ENCODE measurements at regions not wholly inside any gene's neighbourhood (a gene's known extent, or its start where the extent isn't known, plus 50 kb on each side); places are given as distances from the start of the nearest gene placed in this dataset.
A peak's percentile ranks its signal among the peaks of the same experiment; 100 is the strongest.

- Histone ChIP-seq H3K27me3 (no peaks in the 10 kb centered on the region), H3K4me3 (no peak overlapping the region), H3K9me3 (no peaks in the 10 kb centered on the region), H3K36me3 (replicated peaks in 1 of 2; ENCODE audit: insufficient read depth in 1 of 2, low read depth in 2 of 2) (no peaks in the 10 kb centered on the region), H3K4me1 (no peaks in the 10 kb centered on the region), H3K27ac (no peak overlapping the region)
- DNase-seq (no peak), ATAC-seq (no peak)
- WGBS, 2 donors = 75 to 82% methylated on average over 17 of the region's 17 CpGs
- intact Hi-C loops (cut with DNase I) = no loop called here
- TF ChIP-seq POLR2A (IDR thresholded peaks at IDR 0.05) = no peak
- TF ChIP-seq CTCF (IDR thresholded peaks at IDR 0.05) = no peak
These were observed 68.6 kb upstream of the PPP2R2D start for GRCh38 chr10:131832056-131832685.

GRCh38 chr10:131833013-131833412, 67.8 kb upstream of the PPP2R2D start:
- Histone ChIP-seq H3K4me3 (no peak overlapping the region), H3K9me3 (no peaks in the 10 kb centered on the region), H3K36me3 (replicated peaks in 1 of 2; ENCODE audit: insufficient read depth in 1 of 2, low read depth in 2 of 2) (no peaks in the 10 kb centered on the region), H3K27ac (no peak overlapping the region), H3K4me1 (no peaks in the 10 kb centered on the region), H3K27me3 (no peaks in the 10 kb centered on the region)
- WGBS, 2 donors = 76 to 77% methylated on average over 5 of the region's 5 CpGs
- intact Hi-C loops (cut with DNase I) = no loop called here
- DNase-seq = no peak
- ATAC-seq = no peak
- TF ChIP-seq POLR2A (IDR thresholded peaks at IDR 0.05) (no peak), CTCF (IDR thresholded peaks at IDR 0.05) (no peak)

- no peak overlapping the region for H3K27ac ChIP-seq
These were observed 67.2 kb upstream of the PPP2R2D start for GRCh38 chr10:131833446-131834080.

GRCh38 chr10:131834152-131834810, 66.5 kb upstream of the PPP2R2D start:
- Histone ChIP-seq H3K4me1 (no peaks in the 10 kb centered on the region), H3K36me3 (replicated peaks in 1 of 2; ENCODE audit: insufficient read depth in 1 of 2, low read depth in 2 of 2) (no peaks in the 10 kb centered on the region), H3K9me3 (no peaks in the 10 kb centered on the region), H3K27ac (no peak overlapping the region), H3K27me3 (no peaks in the 10 kb centered on the region), H3K4me3 (no peak overlapping the region)
- WGBS, 2 donors = 84 to 93% methylated on average over 3 to 7 of the region's 8 CpGs
- ATAC-seq (no peak), DNase-seq (peak in 1 of 4 donors; percentile 7)
- TF ChIP-seq POLR2A (IDR thresholded peaks at IDR 0.05) (no peak), CTCF (IDR thresholded peaks at IDR 0.05) (no peak)
- intact Hi-C loops (cut with DNase I) = no loop called here

More at GRCh38 chr10:131833446-131834080, 67.2 kb upstream of the PPP2R2D start:
- 78 to 84% methylated on average over 8 to 14 of the region's 14 CpGs for WGBS, 2 donors
- Histone ChIP-seq H3K36me3 (replicated peaks in 1 of 2; ENCODE audit: insufficient read depth in 1 of 2, low read depth in 2 of 2) (no peaks in the 10 kb centered on the region), H3K4me1 (no peaks in the 10 kb centered on the region), H3K4me3 (no peak overlapping the region), H3K27me3 (no peaks in the 10 kb centered on the region), H3K9me3 (no peaks in the 10 kb centered on the region)
- ATAC-seq (no peak), DNase-seq (peak in 1 of 4 donors; percentile 3)
- intact Hi-C loops (cut with DNase I) = no loop called here
- no peak for TF ChIP-seq CTCF (IDR thresholded peaks at IDR 0.05)
- no peak for TF ChIP-seq POLR2A (IDR thresholded peaks at IDR 0.05)

Measured in body of pancreas (tissue), 4 donors.